ENCODE measurements at regions not wholly inside any gene's neighbourhood (a gene's known extent, or its start where the extent isn't known, plus 50 kb on each side); places are given as distances from the start of the nearest gene placed in this dataset.

DNA sequence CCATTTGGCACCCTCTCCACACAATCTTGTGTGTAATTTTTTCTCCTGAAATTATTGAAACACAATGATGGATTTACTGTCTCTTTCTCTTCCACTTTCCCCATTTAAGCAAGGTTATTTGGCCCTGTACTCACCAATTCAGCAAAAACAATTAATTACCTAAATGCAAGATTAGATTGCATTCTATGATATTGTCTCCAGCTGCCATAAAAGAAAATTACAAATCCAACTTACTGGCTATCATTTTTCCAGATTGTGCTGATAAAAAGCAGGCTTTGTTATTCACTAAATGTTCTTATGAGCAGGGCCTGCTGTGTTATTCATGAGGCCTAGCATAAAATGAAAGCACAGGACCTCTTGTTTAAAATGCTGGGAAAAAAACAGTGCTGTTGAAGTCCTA, 95.8 kb upstream of the IRAK1BP1 start:
- intact Hi-C loops (cut with micrococcal nuclease), result no loop called here
- H3K23ac ChIP-seq (ENCODE audit: low read depth, low read length), result no peak overlapping the region
- H4K8ac ChIP-seq (ENCODE audit: low read depth in 2 of 2, low read length in 2 of 2), result no peak overlapping the region
- H2BK5ac ChIP-seq (ENCODE audit: low read depth, low read length, poor library complexity, severe bottlenecking), result no peak overlapping the region
- no peak overlapping the region for H2BK15ac ChIP-seq (ENCODE audit: low read depth, low read length)
- DNase-seq (no peak), ATAC-seq (ENCODE audit: low read depth) (no peak)
- no peak overlapping the region for H3K4me3 ChIP-seq (ENCODE audit: insufficient read depth, low read depth, low read length)
- H2AFZ ChIP-seq (replicated peaks; ENCODE audit: low read length, poor library complexity), result no peak overlapping the region
- no peaks in the 10 kb centered on the region for H4K20me1 ChIP-seq (ENCODE audit: insufficient read depth, low read length)
- H3K9me3 ChIP-seq (ENCODE audit: control insufficient read depth, insufficient read depth, low read length), result no peaks in the 10 kb centered on the region
- no peak overlapping the region for H2BK20ac ChIP-seq (ENCODE audit: low read depth, low read length)
- ChIA-PET POLR2A (ENCODE audit: unreplicated experiment) (no interaction called here), CTCF (interaction anchor here (0.7 kb wide), 1 partner anchor 89 kb away, joined by 3 read pairs; no protein-coding TSS in a partner anchor)
- BruUV-seq (replicated peaks), result no TSS peak
- no peak overlapping the region for H3K27ac ChIP-seq (ENCODE audit: insufficient read depth, low read length)
- H2BK120ac ChIP-seq (ENCODE audit: low read depth, low read length), result no peak overlapping the region
- no peaks in the 10 kb centered on the region for H3K36me3 ChIP-seq (ENCODE audit: control insufficient read depth, insufficient read depth, low read length)
- TF ChIP-seq RAD21 (IDR thresholded peaks at IDR 0.05; ENCODE audit: low read length), result no peak
- TF ChIP-seq CEBPB (IDR thresholded peaks at IDR 0.05; ENCODE audit: low read depth, low read length), result no peak
- TF ChIP-seq POLR2A (IDR thresholded peaks at IDR 0.05; ENCODE audit: low read depth, low read length), result no peak
- no peak for TF ChIP-seq FOS (IDR thresholded peaks at IDR 0.05; ENCODE audit: low read depth, low read length)
- H4K91ac ChIP-seq (ENCODE audit: insufficient read depth, low read depth, low read length), result no peak overlapping the region
- H3K9me1 ChIP-seq (ENCODE audit: insufficient read depth, low read length), result no peaks in the 10 kb centered on the region
- no peak overlapping the region for H3K18ac ChIP-seq (ENCODE audit: low read depth, low read length)
- no peaks in the 10 kb centered on the region for H3K4me1 ChIP-seq (ENCODE audit: control insufficient read depth, insufficient read depth, low read length)
- no peak overlapping the region for H3K4ac ChIP-seq (ENCODE audit: low read depth, low read length)
- H3K27me3 ChIP-seq (ENCODE audit: control insufficient read depth, insufficient read depth, low read length), result no peaks in the 10 kb centered on the region
- no peak overlapping the region for H3K56ac ChIP-seq (ENCODE audit: extremely low read depth, insufficient read depth, low read length)
- H3K79me1 ChIP-seq (ENCODE audit: low read depth in 1 of 2, low read length in 2 of 2), result no peaks in the 10 kb centered on the region
- H3K4me2 ChIP-seq (ENCODE audit: low read depth, low read length), result no peak overlapping the region
- H2AK5ac ChIP-seq (ENCODE audit: low read depth, low read length), result no peak overlapping the region
- H4K5ac ChIP-seq (ENCODE audit: low read depth, low read length), result no peak overlapping the region
- in situ Hi-C loops (cut with MboI; ENCODE audit: low sequenced_read_pairs), result no loop called here
- no peak overlapping the region for H2AK9ac ChIP-seq (replicated peaks; ENCODE audit: low read depth, low read length, poor library complexity)
- H3K14ac ChIP-seq (replicated peaks; ENCODE audit: low read depth, low read length), result no peak overlapping the region
- dilution Hi-C loops (cut with HindIII; ENCODE audit: low sequenced_read_pairs, unreplicated experiment), result no loop called here
- no peak overlapping the region for H3K9ac ChIP-seq (ENCODE audit: low read depth, low read length)

Data from IMR-90 (cell line).